ENCODE measurements at regions not wholly inside any gene's neighbourhood (a gene's known extent, or its start where the extent isn't known, plus 50 kb on each side); places are given as distances from the start of the nearest gene placed in this dataset.

GRCh38 chr3:181629029-181629428 is 82.7 kb upstream of the SOX2 start:
- H3K27ac ChIP-seq (replicated peaks; ENCODE audit: low read length): no peak overlapping the region
- H4K91ac ChIP-seq (ENCODE audit: low read depth, low read length, poor library complexity): no peak overlapping the region
- WGBS, 2 donors (ENCODE audit: extremely low coverage in 2 of 2, insufficient read length in 2 of 2, insufficient replicate concordance in 1 of 2): no CpG with 5 or more reads among the region's 1 CpG

GRCh38 chr3:181628384-181628783 is 83.3 kb upstream of the SOX2 start:
- Histone ChIP-seq H2BK15ac (ENCODE audit: low read length) (no peak overlapping the region), H3K79me1 (ENCODE audit: low read depth, low read length) (no peaks in the 10 kb centered on the region), H3K4ac (ENCODE audit: low read length) (no peak overlapping the region), H4K8ac (ENCODE audit: low read depth, low read length) (no peak overlapping the region), H3K18ac (ENCODE audit: low read length) (no peak overlapping the region), H3K14ac (ENCODE audit: low read length) (no peak overlapping the region), H2BK5ac (ENCODE audit: low read length) (no peak overlapping the region), H3K27ac (replicated peaks; ENCODE audit: low read length) (no peak overlapping the region), H3K9me3 (replicated peaks in 1 of 2; ENCODE audit: control insufficient read depth in 2 of 2, insufficient read depth in 1 of 2, low read depth in 1 of 2, low read length in 2 of 2) (no peaks in the 10 kb centered on the region), H3K4me2 (ENCODE audit: insufficient read depth, low read length, poor library complexity, severe bottlenecking) (no peak overlapping the region), H2BK12ac (ENCODE audit: low read length) (no peak overlapping the region), H2AK5ac (ENCODE audit: low read depth, low read length) (no peak overlapping the region), H3K4me3 (ENCODE audit: low read length in 2 of 2) (no peak overlapping the region), H3K4me1 (ENCODE audit: control insufficient read depth in 2 of 2, insufficient read depth in 1 of 2, low read depth in 1 of 2, low read length in 2 of 2) (peaks cover 5 to 11% of the 10 kb centered on the region in 2 donors), H2BK120ac (ENCODE audit: low read depth, low read length) (no peak overlapping the region), H2AFZ (ENCODE audit: low read length) (no peak overlapping the region), H3K23ac (ENCODE audit: low read depth, low read length, poor library complexity) (no peak overlapping the region), H4K91ac (ENCODE audit: low read depth, low read length, poor library complexity) (no peak overlapping the region), H3K27me3 (ENCODE audit: control insufficient read depth in 3 of 3, insufficient read depth in 3 of 3, low read depth in 1 of 3, low read length in 3 of 3) (no peaks in the 10 kb centered on the region), H3K9ac (ENCODE audit: low read depth, low read length, poor library complexity) (no peak overlapping the region), H3K36me3 (replicated peaks in 1 of 2; ENCODE audit: control insufficient read depth in 2 of 2, insufficient read depth in 2 of 2, low read length in 2 of 2) (no peaks in the 10 kb centered on the region)
- no peak for DNase-seq (ENCODE audit: low spot score)

More at GRCh38 chr3:181629029-181629428, 82.7 kb upstream of the SOX2 start:
- no peak overlapping the region for H3K14ac ChIP-seq (ENCODE audit: low read length)
- H2BK15ac ChIP-seq (ENCODE audit: low read length): no peak overlapping the region
- no peak overlapping the region for H3K18ac ChIP-seq (ENCODE audit: low read length)
- H2BK120ac ChIP-seq (ENCODE audit: low read depth, low read length): no peak overlapping the region
- no peak overlapping the region for H3K23ac ChIP-seq (ENCODE audit: low read depth, low read length, poor library complexity)
- no peak overlapping the region for H3K4ac ChIP-seq (ENCODE audit: low read length)
- no peak overlapping the region for H4K8ac ChIP-seq (ENCODE audit: low read depth, low read length)
- no peak overlapping the region for H2BK12ac ChIP-seq (ENCODE audit: low read length)
- no peaks in the 10 kb centered on the region for H3K27me3 ChIP-seq (ENCODE audit: control insufficient read depth in 3 of 3, insufficient read depth in 3 of 3, low read depth in 1 of 3, low read length in 3 of 3)
- H3K4me1 ChIP-seq (ENCODE audit: control insufficient read depth in 2 of 2, insufficient read depth in 1 of 2, low read depth in 1 of 2, low read length in 2 of 2): peaks cover 3 to 9% of the 10 kb centered on the region in 2 donors
- H2AK5ac ChIP-seq (ENCODE audit: low read depth, low read length): no peak overlapping the region
- H3K4me3 ChIP-seq (ENCODE audit: low read length in 2 of 2): no peak overlapping the region
- no peak for DNase-seq (ENCODE audit: low spot score)
- no peak overlapping the region for H2BK5ac ChIP-seq (ENCODE audit: low read length)
- no peak overlapping the region for H3K9ac ChIP-seq (ENCODE audit: low read depth, low read length, poor library complexity)
- H3K79me1 ChIP-seq (ENCODE audit: low read depth, low read length): no peaks in the 10 kb centered on the region
- H2AFZ ChIP-seq (ENCODE audit: low read length): no peak overlapping the region
- no peaks in the 10 kb centered on the region for H3K9me3 ChIP-seq (replicated peaks in 1 of 2; ENCODE audit: control insufficient read depth in 2 of 2, insufficient read depth in 1 of 2, low read depth in 1 of 2, low read length in 2 of 2)
- H3K36me3 ChIP-seq (replicated peaks in 1 of 2; ENCODE audit: control insufficient read depth in 2 of 2, insufficient read depth in 2 of 2, low read length in 2 of 2): peaks cover 0 to under 1% of the 10 kb centered on the region in 2 donors
- H3K4me2 ChIP-seq (ENCODE audit: insufficient read depth, low read length, poor library complexity, severe bottlenecking): no peak overlapping the region

GRCh38 chr3:181626036-181626435 is 85.7 kb upstream of the SOX2 start:
- H4K8ac ChIP-seq (ENCODE audit: low read depth, low read length): no peak overlapping the region
- H2AK5ac ChIP-seq (ENCODE audit: low read depth, low read length): no peak overlapping the region
- no peak overlapping the region for H3K4me3 ChIP-seq (ENCODE audit: low read length in 2 of 2)
- no CpG with 5 or more reads among the region's 1 CpG for WGBS, 2 donors (ENCODE audit: extremely low coverage in 2 of 2, insufficient read length in 2 of 2, insufficient replicate concordance in 1 of 2)
- H2AFZ ChIP-seq (ENCODE audit: low read length): no peak overlapping the region
- no peaks in the 10 kb centered on the region for H3K79me1 ChIP-seq (ENCODE audit: low read depth, low read length)
- H3K4me1 ChIP-seq (ENCODE audit: control insufficient read depth in 2 of 2, insufficient read depth in 1 of 2, low read depth in 1 of 2, low read length in 2 of 2): peaks cover 5 to 11% of the 10 kb centered on the region in 2 donors
- DNase-seq (ENCODE audit: low spot score): no peak
- no peak overlapping the region for H3K4me2 ChIP-seq (ENCODE audit: insufficient read depth, low read length, poor library complexity, severe bottlenecking)
- no peak overlapping the region for H3K27ac ChIP-seq (replicated peaks; ENCODE audit: low read length)
- H3K9ac ChIP-seq (ENCODE audit: low read depth, low read length, poor library complexity): no peak overlapping the region
- H2BK15ac ChIP-seq (ENCODE audit: low read length): no peak overlapping the region
- no peaks in the 10 kb centered on the region for H3K36me3 ChIP-seq (replicated peaks in 1 of 2; ENCODE audit: control insufficient read depth in 2 of 2, insufficient read depth in 2 of 2, low read length in 2 of 2)
- H4K91ac ChIP-seq (ENCODE audit: low read depth, low read length, poor library complexity): no peak overlapping the region
- H2BK120ac ChIP-seq (ENCODE audit: low read depth, low read length): no peak overlapping the region
- H3K27me3 ChIP-seq (ENCODE audit: control insufficient read depth in 3 of 3, insufficient read depth in 3 of 3, low read depth in 1 of 3, low read length in 3 of 3): no peaks in the 10 kb centered on the region
- no peak overlapping the region for H2BK12ac ChIP-seq (ENCODE audit: low read length)
- no peak overlapping the region for H3K23ac ChIP-seq (ENCODE audit: low read depth, low read length, poor library complexity)
- no peak overlapping the region for H3K4ac ChIP-seq (ENCODE audit: low read length)
- H2BK5ac ChIP-seq (ENCODE audit: low read length): no peak overlapping the region
- no peaks in the 10 kb centered on the region for H3K9me3 ChIP-seq (replicated peaks in 1 of 2; ENCODE audit: control insufficient read depth in 2 of 2, insufficient read depth in 1 of 2, low read depth in 1 of 2, low read length in 2 of 2)
- no peak overlapping the region for H3K14ac ChIP-seq (ENCODE audit: low read length)
- H3K18ac ChIP-seq (ENCODE audit: low read length): no peak overlapping the region

- Histone ChIP-seq H2BK5ac (ENCODE audit: low read length) (no peak overlapping the region), H2AFZ (ENCODE audit: low read length) (no peak overlapping the region), H3K36me3 (replicated peaks in 1 of 2; ENCODE audit: control insufficient read depth in 2 of 2, insufficient read depth in 2 of 2, low read length in 2 of 2) (no peaks in the 10 kb centered on the region), H2AK5ac (ENCODE audit: low read depth, low read length) (no peak overlapping the region), H3K4me3 (ENCODE audit: low read length in 2 of 2) (no peak overlapping the region), H3K14ac (ENCODE audit: low read length) (no peak overlapping the region), H3K9ac (ENCODE audit: low read depth, low read length, poor library complexity) (no peak overlapping the region), H2BK12ac (ENCODE audit: low read length) (no peak overlapping the region), H2BK15ac (ENCODE audit: low read length) (no peak overlapping the region), H3K27me3 (ENCODE audit: control insufficient read depth in 3 of 3, insufficient read depth in 3 of 3, low read depth in 1 of 3, low read length in 3 of 3) (no peaks in the 10 kb centered on the region), H3K4me1 (ENCODE audit: control insufficient read depth in 2 of 2, insufficient read depth in 1 of 2, low read depth in 1 of 2, low read length in 2 of 2) (peaks cover 5 to 18% of the 10 kb centered on the region in 2 donors), H3K4me2 (ENCODE audit: insufficient read depth, low read length, poor library complexity, severe bottlenecking) (no peak overlapping the region), H2BK120ac (ENCODE audit: low read depth, low read length) (no peak overlapping the region), H3K9me3 (replicated peaks in 1 of 2; ENCODE audit: control insufficient read depth in 2 of 2, insufficient read depth in 1 of 2, low read depth in 1 of 2, low read length in 2 of 2) (no peaks in the 10 kb centered on the region), H3K23ac (ENCODE audit: low read depth, low read length, poor library complexity) (no peak overlapping the region), H3K18ac (ENCODE audit: low read length) (no peak overlapping the region), H4K91ac (ENCODE audit: low read depth, low read length, poor library complexity) (no peak overlapping the region), H3K79me1 (ENCODE audit: low read depth, low read length) (no peaks in the 10 kb centered on the region), H3K27ac (replicated peaks; ENCODE audit: low read length) (no peak overlapping the region), H3K4ac (ENCODE audit: low read length) (no peak overlapping the region), H4K8ac (ENCODE audit: low read depth, low read length) (no peak overlapping the region)
- WGBS, 2 donors (ENCODE audit: extremely low coverage in 2 of 2, insufficient read length in 2 of 2, insufficient replicate concordance in 1 of 2): no CpG with 5 or more reads among the region's 4 CpGs
- DNase-seq (ENCODE audit: low spot score): no peak
Observed at GRCh38 chr3:181623924-181624694, 87.6 kb upstream of the SOX2 start.
